ENCODE measurements at regions not wholly inside any gene's neighbourhood (a gene's known extent, or its start where the extent isn't known, plus 50 kb on each side); places are given as distances from the start of the nearest gene placed in this dataset.

- no peaks in the 10 kb centered on the region for H3K27me3 ChIP-seq
- intact Hi-C loops (cut with DNase I), result no loop called here
- H3K4me3 ChIP-seq, result no peak overlapping the region
- ATAC-seq (peak; percentile 57), DNase-seq (no peak)
- H3K9me3 ChIP-seq, result no peaks in the 10 kb centered on the region
- H3K4me1 ChIP-seq, result peaks cover 3% of the 10 kb centered on the region
- H3K27ac ChIP-seq, result peak overlapping the region; percentile 39
- H3K36me3 ChIP-seq, result no peaks in the 10 kb centered on the region
- no peak for TF ChIP-seq CTCF (IDR thresholded peaks at IDR 0.05)
Measured at GRCh38 chr11:95647355-95647754, 142.2 kb downstream of the FAM76B start.

GRCh38 chr11:95641495-95641894 lies 148.1 kb downstream of the FAM76B start:
- intact Hi-C loops (cut with DNase I), result no loop called here
- Histone ChIP-seq H3K4me3 (no peak overlapping the region), H3K27ac (no peak overlapping the region), H3K4me1 (peaks cover 5% of the 10 kb centered on the region), H3K36me3 (no peaks in the 10 kb centered on the region), H3K27me3 (no peaks in the 10 kb centered on the region), H3K9me3 (no peaks in the 10 kb centered on the region)
- no peak for TF ChIP-seq CTCF (IDR thresholded peaks at IDR 0.05)
- ATAC-seq (peak; percentile 95), DNase-seq (peak; percentile 69)

- no peak for ATAC-seq
- H3K36me3 ChIP-seq, result no peaks in the 10 kb centered on the region
- no peak for TF ChIP-seq CTCF (IDR thresholded peaks at IDR 0.05)
- H3K27ac ChIP-seq, result no peak overlapping the region
- peaks cover 5% of the 10 kb centered on the region for H3K4me1 ChIP-seq
- intact Hi-C loops (cut with DNase I), result no loop called here
- H3K9me3 ChIP-seq, result no peaks in the 10 kb centered on the region
- H3K4me3 ChIP-seq, result no peak overlapping the region
- no peaks in the 10 kb centered on the region for H3K27me3 ChIP-seq
- no peak for DNase-seq
Measured at GRCh38 chr11:95638501-95638900, 151.1 kb downstream of the FAM76B start.

- no peaks in the 10 kb centered on the region for H3K4me1 ChIP-seq
- TF ChIP-seq CTCF (IDR thresholded peaks at IDR 0.05), result no peak
- H3K27ac ChIP-seq, result no peak overlapping the region
- peak; percentile 66 for ATAC-seq
- no peaks in the 10 kb centered on the region for H3K36me3 ChIP-seq
- DNase-seq, result no peak
- H3K9me3 ChIP-seq, result no peaks in the 10 kb centered on the region
- intact Hi-C loops (cut with DNase I), result no loop called here
- H3K27me3 ChIP-seq, result no peaks in the 10 kb centered on the region
- H3K4me3 ChIP-seq, result no peak overlapping the region
Measured at GRCh38 chr11:95625164-95625900, 164.2 kb downstream of the FAM76B start.

- Histone ChIP-seq H3K4me1 (no peaks in the 10 kb centered on the region), H3K4me3 (no peak overlapping the region), H3K9me3 (no peaks in the 10 kb centered on the region), H3K36me3 (no peaks in the 10 kb centered on the region), H3K27me3 (no peaks in the 10 kb centered on the region), H3K27ac (no peak overlapping the region)
- DNase-seq, result no peak
- ATAC-seq, result no peak
- intact Hi-C loops (cut with DNase I), result no loop called here
- no peak for TF ChIP-seq CTCF (IDR thresholded peaks at IDR 0.05)
Measured at GRCh38 chr11:95616256-95616804, 173.3 kb downstream of the FAM76B start.

Data from upper lobe of right lung (tissue), 1 donor.